GM19239 (cell line): ENCODE measurements at regions not wholly inside any gene's neighbourhood (a gene's known extent, or its start where the extent isn't known, plus 50 kb on each side); places are given as distances from the start of the nearest gene placed in this dataset.
"Not testable (repeated sequence)": the region's sequence is repeated elsewhere in the genome, so short reads cannot be mapped to it uniquely, and the experiment has no call there.

Experiments used
- DNase-seq: peaks from one replicate; pipeline ENCODE4 v3.0.0; 2011; ENCODE audit warnings: low spot score; ENCODE audit not compliant: insufficient read length
- FAIRE-seq: peaks from 2 replicates; lab custom pipeline; 2011; peaks lifted over from hg19 to GRCh38; lab: Jason Lieb, UNC

DNA sequence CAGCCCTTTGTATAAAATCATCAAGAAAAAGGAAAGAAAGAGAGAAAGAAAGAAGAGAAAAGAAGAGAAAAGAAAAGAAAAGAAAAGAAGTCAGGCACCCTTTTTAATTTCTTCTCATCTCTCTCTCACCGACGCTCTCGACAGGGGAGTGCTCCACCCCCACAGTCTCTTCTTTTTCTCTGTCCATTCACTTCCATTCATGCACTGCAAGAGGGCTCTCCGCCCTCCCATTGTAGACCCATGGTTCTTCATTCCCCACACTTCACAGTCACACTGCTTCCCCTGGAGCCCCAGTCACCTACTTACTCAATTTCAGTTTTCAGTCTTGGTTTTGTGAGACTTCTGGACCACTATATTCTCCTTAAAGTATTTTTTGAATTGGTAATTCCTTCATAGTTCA, 254.7 kb downstream of the SOX2 start:
- DNase-seq (no peak), FAIRE-seq (no peak)

DNA sequence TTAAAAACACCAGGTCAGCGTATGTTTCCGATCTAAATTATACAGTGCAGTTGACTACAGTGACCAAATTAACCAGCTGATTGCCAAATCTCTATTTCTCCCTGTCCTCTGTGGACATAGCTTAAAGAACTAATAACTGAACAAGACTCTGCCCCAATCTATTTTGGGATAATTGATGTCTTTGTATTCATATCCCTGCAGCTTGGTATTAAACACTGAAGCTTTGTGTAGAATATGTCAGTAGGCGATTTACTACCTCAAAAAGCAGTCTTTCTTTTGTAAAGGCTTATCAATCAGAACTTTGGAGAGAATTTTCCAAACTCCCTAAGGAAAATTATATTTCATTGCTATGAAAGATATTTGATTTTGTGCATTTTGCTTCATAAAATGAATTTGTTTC, 258.2 kb downstream of the SOX2 start:
- DNase-seq, result no peak
- no peak for FAIRE-seq

DNA sequence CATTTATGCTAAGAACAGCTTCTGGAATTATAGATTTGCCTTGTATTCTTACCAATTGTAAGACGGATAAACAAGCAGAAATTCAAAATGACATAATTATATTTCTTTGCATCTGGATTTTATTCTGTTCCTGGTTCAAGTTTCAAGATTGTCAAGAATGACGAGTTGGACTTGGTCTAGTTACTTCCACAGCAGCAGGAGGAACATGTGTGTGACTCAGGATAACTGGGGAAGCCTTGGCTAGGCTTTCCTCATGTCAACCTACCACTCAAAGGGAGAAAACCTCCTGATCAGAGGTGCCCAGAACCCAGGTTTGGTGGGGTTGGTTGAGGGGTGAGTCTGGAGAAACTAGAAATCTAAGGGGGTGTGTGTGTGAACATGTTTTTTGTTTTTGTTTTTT, 259.7 kb downstream of the SOX2 start:
- FAIRE-seq (no peak), DNase-seq (no peak)

DNA sequence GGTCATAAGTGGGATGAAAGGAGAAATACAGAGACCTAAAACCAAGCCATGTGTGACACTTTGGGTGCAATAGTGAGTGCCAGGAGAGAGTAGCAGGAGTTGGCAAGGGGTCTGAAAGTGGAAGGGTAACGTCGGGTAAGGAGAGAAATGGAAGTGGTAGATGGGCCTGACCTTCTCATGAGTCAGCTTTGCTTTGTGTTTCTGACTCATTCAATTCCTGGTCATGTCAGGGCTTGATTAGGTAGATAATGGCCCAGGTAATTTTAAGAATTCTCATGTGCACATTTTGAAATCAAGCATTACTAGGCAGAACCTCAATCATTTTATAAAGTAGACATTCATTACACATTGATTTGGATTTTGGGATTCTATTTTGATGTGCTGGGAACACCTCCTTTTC, 262.5 kb downstream of the SOX2 start:
- DNase-seq (no peak), FAIRE-seq (no peak)

DNA sequence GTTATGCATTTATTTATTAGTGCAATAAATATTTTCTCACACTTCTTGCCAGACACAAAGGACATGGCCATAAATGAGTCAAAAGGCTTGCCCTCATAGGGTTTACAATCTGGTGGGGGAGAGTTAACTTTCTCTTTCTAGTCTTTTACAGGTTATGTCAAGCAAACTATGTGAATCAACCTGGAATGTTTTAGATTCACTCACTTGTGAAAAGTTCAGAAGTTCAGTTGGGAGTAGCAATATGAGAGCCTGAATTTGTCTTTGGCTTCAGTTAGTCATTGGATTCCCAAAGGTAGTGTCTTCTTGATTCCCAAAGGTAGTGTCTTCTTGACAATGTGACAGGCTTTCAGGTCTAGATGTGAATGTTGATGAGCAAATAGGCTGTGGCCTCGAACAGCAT, 264.8 kb downstream of the SOX2 start:
- DNase-seq (no peak), FAIRE-seq (no peak)

DNA sequence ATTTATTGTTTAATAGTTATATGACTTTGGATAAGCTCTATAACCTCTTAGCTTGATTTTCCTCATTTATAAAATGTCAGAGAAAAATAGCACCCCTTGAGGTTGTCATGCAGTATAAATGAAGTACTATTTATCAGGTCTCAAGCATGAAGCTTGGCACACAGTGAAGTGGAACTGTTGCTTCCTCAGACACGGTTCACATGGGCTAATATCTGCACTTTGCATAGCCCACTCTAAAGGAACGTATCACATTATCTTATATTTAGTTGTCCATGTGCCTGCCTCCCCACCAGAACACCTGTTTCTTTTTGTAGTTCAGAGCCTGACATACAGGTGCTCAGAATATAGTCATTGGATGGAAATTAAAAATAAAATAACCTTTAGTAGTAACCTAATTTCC, 273.7 kb downstream of the SOX2 start:
- FAIRE-seq, result no peak
- no peak for DNase-seq

DNA sequence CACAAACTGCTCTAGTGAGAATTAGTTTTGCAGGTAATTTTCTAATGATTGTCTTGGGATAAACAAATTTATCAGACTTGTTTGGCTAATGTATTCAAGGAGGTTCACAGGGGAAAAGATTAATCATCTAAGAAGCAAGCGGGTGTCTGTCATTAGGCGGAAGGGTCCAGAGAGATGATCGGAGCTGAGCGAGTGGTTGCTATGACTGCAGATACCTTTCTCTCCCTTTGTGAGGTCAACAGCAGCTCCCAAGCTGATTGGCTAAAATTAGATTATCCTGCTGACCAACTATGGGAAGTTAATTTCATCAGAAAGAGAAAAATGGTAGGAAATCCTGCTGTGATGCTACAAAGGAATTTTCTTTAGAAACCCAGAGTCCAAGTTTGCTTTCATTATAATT, 276.0 kb downstream of the SOX2 start:
- no peak for DNase-seq
- FAIRE-seq, result no peak

DNA sequence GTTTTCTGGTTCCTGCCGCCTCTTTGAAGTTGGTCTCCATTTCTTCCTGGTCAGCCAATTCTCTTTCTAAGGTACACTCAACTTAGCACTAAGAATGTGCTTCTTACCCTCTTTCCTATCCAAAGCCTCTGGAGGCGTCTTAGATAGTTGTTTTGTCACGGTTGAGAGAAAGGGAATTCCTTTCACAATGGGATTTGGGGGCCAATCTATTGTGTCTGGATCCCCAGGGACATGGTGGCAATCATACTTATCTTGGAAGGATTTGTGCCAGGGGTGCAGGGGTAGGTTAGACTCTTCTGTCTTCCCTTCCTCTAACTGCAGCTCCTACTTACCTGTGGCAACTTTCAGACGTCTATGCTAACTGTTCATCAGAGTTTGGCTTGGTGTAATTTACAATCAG, 287.1 kb downstream of the SOX2 start:
- DNase-seq (no peak), FAIRE-seq (no peak)

DNA sequence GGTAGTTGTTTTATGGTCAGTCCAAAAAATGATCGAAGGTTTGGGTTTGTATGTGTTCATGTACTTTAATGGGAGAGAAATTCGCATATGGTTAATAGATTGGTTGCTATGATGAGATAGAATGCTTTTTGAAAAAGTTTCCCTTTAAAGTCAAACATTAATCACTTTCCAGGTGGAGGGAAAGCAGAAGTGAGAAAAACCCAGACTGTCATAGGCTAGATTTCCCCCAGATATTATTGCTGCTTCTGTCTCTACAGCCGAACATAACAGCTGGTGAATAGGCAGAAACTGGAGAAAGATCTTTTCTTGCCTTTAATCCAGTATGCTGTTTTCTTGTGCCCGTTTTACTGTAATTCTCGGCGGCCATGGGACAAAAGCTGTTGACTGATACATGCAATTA, 287.6 kb downstream of the SOX2 start:
- FAIRE-seq, result no peak
- DNase-seq, result no peak

DNA sequence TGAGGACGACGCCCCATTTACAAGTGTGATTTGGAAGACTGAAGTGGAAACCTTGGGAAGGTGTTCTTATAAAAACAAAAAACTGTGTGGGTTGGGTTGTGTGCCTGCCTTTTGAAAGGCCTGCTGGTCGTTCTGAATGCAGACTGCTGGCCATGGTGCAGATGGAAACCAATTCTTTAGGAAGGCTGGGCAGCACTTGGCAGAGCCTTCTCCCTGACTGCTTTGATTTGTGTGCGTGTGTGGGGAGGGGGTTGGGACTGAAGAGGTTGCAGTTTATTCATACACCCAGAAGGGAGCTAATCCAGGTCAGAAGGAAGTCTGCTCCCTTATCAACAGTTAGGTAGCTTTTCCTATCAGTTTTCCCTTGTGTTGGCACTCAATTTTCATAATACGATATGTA, 288.7 kb downstream of the SOX2 start:
- no peak for DNase-seq
- FAIRE-seq, result no peak

DNA sequence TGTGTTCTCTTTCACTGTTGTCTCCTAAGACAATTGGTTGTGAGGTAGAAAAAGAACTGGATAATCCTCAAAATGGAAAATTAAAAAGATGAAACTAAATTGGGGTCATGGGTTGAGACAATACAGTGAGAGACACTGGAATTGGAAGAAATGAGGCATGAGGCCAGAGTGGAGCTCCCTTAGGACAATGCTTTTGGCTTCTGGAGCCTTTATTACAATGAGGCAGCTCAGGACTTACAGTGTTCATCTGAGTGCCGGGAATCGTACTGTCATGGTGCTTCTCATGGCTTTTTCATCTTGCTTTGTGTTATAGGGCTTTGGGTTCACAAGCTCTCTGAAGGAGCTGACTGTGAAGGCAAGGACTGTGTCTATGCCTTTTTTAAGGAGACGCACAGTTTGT, 293.5 kb downstream of the SOX2 start:
- FAIRE-seq, result no peak
- DNase-seq, result no peak

DNA sequence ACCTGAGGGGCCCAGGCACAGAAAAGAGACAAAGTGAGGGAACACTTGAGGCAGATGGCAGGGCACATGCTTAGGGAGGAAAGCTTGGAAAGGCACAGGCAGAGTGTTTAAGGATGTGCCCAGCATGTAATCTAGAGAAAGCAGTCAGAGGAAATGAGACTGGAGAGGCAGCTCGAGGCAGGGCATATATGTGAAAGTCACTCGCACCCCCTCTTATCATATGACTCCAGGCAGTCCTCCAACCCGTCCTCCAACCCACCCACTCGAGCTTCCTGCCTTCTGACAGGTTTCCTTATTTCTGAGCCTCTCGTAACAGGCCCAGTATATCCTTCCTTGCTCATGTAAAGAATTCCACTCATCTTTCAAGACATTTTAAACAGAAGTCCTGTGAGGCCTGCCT, 294.0 kb downstream of the SOX2 start:
- DNase-seq (no peak), FAIRE-seq (no peak)

DNA sequence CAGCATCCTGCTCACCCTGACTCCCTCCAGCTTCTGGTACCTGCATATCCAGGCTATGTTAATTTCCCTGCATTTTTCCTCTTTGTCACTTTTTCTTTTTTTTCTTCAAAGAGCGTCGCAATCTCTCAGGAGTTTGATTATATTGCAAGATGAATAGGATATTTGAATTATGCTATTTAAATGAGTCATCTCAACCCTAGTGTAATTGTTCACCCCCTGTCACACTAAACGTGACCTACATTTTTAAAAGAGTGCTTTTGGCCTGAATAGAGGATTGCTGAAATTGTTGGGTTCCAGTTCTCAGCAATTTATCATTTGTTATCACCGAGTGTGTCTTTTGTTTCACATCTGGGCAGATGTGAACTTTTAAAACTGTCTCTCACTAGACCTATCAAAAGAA, 294.7 kb downstream of the SOX2 start:
- DNase-seq (no peak), FAIRE-seq (no peak)

DNA sequence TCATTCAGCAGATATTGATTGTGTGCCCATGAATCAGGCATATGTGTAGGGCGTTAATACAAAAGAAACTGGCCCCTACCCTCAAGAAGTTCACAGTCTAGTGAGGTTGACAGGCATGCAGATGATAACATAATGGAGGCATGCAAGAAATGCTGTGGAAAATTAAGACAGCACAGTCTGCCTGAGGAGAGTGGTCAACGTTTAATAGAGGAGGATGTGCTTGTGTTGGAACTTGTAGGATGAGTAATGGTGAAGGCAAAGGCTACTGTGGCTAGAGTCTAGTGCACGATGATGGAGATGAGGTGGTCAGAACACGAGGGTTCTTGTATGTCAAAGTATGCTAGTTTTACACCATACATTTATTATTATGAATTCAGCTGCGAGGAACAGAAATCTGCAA, 295.7 kb downstream of the SOX2 start:
- FAIRE-seq (no peak), DNase-seq (no peak)

DNA sequence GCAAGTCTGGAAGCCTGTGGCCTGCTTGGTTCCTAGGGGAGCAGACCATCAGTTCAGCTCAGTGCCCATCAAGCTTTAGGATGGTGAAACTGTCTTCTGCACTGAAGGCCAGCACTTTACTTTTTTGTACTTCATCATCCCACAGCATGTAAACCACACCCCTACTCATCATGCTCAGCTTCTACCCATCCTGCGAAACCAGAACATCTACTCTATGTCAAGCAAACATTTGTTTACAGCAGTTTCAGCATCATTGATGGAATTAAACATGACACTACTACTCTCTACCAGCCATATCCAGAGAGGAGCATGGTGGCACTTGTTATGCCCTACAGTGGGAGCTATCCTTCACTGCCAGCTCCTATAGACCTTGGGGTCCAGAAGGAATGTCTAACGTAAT, 306.6 kb downstream of the SOX2 start:
- FAIRE-seq, result no peak

DNA sequence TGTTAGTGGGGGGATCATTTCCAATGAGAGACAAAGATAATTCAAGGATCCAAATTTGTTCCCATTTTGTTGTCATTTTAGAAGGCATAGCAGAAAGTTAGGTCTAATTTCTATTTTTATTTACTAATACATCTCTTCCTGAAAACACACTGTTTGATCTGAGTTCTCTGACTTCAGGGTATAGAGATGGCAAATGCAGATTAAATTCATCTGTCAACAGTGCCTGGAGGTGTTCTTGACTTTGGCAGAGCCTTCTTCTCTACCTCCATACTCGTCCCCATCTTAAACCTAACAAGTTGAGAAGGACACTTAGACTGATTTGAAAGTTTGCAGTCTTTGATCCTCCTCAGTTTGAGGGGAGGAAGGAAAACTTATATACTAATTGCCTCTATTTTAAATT, 308.2 kb downstream of the SOX2 start:
- FAIRE-seq (no peak), DNase-seq (no peak)

More for the DNA sequence above, 306.6 kb downstream of the SOX2 start:
- no peak for DNase-seq

DNA sequence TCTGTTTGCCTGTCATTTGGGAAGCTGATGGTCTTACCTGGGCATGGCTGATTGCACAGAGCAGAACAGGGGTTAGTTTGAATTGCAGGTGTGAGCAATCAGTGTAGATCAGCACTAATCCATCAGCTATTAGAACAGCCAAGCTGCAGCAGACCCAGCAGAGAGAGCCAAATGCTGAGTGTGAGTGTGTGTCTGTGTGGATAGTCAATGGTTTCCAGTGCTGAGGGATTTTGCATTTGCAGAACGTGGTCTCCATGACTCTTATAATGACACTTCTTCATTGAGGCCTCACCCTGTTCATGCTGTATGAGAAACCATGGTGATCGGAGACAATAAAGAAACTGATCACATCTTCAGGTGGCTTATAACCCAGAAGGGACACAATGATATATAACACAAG, 312.1 kb downstream of the SOX2 start:
- DNase-seq, result no peak
- no peak for FAIRE-seq

DNA sequence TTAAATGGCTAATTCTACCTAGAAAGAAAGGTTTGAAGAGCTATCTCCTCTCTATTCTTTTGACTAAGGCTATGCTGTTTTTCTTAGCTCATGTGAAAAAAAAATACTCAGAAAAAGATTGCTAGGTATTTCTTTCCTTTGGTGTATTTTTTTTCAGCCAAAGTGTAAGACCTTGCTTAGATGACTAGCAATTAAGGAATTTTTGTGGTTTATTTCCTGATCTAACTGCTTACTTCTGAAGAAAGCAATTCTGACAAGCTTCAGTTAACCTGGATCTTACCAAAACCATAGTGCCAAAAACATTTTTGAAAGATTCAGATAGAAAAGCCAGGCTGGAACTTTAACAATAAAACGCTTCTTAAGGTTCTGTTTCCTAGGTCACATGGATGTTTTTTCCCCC, 315.6 kb downstream of the SOX2 start:
- FAIRE-seq (no peak), DNase-seq (no peak)

DNA sequence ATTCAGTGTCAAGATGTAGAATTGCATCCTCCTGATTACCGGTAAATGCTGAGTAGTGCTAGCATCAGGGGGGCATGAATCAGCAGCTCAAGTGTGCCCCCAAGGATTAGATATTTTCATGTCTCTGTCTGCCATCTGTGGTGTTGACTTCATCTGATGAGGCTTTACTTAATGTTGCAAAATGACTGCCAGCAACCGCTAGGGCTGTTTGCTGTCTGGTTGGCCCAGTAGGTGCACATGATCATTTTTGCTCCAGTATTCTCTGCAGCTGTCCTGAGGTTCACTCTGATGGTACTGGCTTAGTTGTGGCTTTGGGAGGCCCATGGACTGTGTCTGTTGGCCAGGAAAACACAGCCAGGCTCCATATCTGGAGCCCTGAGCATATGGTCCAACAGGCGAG, 316.4 kb downstream of the SOX2 start:
- FAIRE-seq (no peak), DNase-seq (no peak)

DNA sequence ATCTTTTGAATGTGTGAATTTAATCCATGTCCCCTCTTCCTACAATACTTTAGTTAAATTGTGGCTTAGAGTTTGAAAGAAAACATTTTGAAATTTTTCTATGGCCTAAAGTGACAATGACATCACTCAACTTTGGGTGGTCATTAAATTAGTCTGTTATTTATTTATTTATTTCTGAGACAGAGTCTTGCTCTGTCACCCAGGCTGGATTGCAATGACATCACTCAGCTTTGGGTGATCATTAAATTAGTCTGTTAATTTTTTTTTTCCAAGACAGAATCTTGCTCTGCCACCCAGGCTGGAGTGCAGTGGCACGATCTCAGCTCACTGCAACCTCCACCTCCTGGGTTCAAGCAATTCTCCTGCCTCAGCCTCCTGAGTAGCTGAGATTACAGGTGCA, 322.5 kb downstream of the SOX2 start:
- not testable (repeated sequence) for DNase-seq, FAIRE-seq

DNA sequence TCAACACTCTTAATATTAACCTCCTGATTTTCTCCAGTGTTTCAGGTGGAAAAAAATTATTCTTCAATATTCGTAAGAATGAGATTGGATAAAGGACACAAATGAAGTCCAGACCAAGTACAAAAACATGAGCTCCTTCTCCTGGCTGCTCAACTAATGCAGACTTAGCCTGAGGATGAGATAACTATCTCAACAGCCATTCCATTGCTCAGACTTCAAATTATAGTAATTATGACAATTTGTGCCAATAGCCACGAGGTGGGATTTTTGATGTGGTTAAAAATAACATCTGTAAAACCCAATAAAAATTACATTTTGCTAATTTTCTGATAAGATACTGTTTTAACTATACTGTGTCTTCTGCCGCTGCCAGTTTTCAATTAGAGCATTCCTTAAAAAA, 323.6 kb downstream of the SOX2 start:
- FAIRE-seq (no peak), DNase-seq (no peak)

DNA sequence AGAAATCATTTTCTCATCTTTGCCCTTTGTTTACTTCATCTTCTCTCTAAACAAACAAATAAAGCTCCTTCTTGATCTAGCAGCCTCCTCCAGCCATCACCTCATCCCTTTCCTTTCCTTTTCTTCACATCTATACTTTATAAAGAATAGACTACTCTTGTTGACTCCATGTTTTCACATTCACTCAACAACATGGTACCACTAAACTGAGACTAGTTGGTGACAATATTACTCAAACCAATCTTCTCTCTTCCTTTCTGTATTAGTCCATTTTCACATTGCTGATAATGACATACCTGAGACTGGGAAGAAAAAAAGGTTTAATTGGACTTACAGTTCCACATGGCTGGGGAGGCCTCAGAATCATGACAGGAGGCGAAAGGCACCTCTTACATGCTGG, 324.7 kb downstream of the SOX2 start:
- no peak for FAIRE-seq
- DNase-seq, result no peak

DNA sequence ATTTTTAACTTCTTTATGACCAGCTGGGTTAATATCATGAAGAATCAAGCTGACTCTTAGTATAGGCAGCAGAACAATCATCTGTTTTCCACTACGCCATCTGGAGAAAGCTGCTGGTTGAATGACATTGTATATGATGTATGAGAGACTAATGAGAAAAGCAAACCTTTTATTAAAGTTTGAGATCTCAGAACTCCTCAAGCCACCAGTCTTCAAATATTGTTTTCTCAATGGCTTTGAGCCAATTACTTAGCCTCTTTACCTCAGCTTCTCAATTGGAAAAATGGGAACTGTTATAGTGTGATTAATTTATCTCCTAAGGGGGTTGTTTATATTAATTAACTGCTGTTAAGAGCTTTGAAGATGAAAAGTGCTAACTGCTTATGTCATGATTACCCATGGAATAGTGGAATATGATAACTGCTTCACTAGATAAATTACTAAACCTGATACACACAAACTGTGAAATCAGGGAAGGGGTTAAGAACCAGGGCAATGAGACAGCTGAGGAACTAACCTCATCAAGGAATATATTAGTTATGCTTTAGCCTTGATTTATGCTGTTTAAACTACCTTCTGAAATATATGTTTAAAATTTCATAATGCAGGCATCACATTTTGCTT, 330.1 kb downstream of the SOX2 start:
- DNase-seq (no peak), FAIRE-seq (no peak)
